GM19468 (cell line): ENCODE measurements at regions not wholly inside any gene's neighbourhood (a gene's known extent, or its start where the extent isn't known, plus 50 kb on each side); places are given as distances from the start of the nearest gene placed in this dataset.

Experiments used
- ATAC-seq: cut with Tn5 transposase; IDR thresholded peaks from one replicate; pipeline ENCODE4 v1.9.1; 2021; ENCODE audit warnings: mild to moderate bottlenecking, moderate library complexity, moderate number of reproducible peaks; ENCODE audit not compliant: unreplicated experiment; ENCODE audit errors: extremely low read depth

DNA sequence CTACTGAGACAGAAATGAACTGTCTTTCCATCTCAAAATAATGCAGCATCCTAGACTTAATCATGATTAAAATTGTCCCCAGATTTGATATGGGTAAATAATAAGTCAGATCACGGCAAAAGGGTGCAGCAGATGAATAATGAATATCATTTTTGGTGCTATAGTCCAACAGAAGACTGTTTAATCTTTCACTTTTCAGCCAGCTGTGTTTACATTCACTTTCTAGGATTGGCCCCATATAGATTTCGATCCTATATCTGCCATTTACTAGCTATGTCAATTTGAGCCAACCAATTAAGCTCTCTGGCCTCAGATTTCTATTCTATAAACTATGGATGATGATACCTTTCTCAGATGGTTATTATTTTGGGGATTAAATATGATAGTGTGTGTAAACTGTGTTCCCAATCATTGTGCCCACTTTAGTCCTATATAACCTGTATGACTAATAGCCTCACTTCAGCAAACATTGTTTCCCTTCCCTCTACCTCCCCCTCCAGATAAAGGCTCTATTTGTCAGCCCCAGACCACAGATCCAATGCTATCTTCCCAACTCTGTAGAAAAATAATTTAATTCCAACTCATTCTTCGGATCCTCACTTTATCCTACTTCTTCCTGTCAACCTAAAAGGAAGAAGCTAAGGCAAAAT, 53.6 kb upstream of the NT5E start:
- ATAC-seq: no peak

- ATAC-seq: no peak
Observed at GRCh38 chr6:85395746-85396145, 54.1 kb upstream of the NT5E start.

- no peak for ATAC-seq
Observed at GRCh38 chr6:85394853-85395538, 54.9 kb upstream of the NT5E start.

DNA sequence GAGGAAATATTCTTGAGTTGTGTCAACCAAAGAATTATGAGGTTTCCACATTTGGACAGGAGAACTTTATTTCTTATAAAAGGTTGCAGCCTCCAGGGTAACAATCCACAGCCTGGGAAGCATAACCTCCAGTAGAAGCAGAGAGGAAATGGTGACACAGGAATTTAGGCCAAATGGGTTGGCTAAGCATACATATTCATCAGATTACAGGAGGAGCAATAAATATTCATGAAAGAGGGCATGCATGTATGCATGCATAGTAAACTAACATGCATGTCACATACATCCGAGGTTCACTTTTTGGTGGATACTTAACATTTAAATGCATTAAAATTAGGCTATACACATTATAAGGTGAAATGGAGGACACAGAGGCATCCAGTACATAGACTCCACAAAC, 55.7 kb upstream of the NT5E start:
- ATAC-seq: no peak

DNA sequence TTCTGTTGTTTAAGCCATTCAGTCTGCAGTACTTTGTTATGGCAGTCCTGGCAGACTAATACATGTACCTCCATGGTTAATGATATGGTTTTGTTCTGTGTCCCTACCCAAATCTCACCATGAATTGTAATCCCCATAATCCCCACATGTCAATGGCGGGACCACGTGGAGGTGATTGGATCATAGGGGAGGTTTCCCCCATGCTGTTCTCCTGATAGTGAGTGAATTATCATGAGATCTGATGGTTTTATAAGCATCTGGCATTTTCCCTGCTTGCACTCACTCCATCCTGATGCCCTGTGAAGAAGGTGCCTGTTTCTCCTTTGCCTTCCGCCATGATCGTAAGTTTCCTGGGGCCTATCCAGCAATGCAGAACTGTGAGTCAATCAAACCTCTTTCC, 57.5 kb upstream of the NT5E start:
- ATAC-seq: no peak

- ATAC-seq: no peak
Observed at GRCh38 chr6:85390775-85391174, 59.1 kb upstream of the NT5E start.

GRCh38 chr6:85390105-85390728, 59.7 kb upstream of the NT5E start:
- ATAC-seq: no peak

DNA sequence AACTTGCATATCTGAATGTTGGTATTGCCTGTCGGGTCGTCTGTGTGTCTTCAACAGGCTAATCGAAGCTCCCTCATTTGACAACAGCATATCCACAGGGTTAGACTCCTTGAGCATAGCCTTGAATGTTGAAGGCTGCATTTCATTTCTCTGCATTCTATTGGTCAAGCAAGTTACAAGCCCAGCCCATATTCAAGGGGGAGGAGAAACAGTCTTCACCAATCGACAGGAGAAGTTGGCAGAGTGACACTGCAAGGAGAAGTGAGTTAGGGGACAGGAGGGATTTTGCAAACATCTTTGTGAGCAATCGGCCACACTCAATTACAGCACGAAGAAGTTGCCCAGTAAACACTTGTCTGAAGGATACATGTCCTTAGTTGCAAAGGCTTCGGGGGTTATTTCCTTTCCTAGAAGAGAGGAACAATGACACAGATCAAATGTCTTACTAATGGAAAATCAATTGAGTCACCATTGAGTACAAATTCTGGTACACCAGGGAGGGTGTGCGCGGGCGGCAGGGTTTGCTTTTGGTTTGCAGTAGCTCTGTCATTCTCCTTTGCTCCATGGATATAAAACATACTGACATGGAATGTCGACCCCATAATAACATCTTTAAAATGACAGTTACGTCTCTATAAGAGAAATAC, 60.6 kb upstream of the NT5E start:
- ATAC-seq: no peak

- ATAC-seq: no peak
Observed at GRCh38 chr6:85388531-85388930, 61.4 kb upstream of the NT5E start.

DNA sequence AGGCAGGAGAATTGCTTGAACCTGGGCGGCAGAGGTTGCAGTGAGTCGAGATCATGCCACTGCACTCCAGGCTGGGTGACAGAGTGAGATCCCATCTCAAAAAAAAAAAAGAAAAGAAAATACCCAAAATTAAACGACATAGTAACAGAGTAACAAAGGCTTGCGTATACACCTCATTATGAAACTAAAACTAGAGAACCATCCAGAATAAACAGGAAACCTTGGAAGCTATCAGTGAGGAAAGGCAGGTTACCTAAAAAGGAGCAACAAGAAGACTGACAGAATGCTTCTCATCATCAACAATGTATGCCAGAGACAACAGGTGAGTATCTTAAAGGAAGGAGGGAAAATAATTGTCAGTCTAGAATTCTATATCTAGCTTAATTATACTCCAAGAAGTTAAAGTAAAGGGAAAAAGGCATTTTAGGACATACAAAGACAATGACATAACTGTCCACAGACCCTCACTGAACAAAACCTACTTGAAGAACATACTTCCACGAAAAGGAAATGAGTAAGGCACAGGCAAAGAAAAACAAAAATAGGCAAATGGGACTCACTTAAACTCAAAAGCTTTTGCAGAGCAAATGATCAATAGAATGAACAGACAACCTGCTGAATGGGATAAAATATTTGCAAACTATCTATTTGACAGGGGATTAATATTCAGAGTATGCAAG, 64.1 kb upstream of the NT5E start:
- ATAC-seq: no peak

- ATAC-seq: no peak
Observed at GRCh38 chr6:85383042-85383441, 66.8 kb upstream of the NT5E start.

GRCh38 chr6:85382541-85382940, 67.3 kb upstream of the NT5E start:
- no peak for ATAC-seq

DNA sequence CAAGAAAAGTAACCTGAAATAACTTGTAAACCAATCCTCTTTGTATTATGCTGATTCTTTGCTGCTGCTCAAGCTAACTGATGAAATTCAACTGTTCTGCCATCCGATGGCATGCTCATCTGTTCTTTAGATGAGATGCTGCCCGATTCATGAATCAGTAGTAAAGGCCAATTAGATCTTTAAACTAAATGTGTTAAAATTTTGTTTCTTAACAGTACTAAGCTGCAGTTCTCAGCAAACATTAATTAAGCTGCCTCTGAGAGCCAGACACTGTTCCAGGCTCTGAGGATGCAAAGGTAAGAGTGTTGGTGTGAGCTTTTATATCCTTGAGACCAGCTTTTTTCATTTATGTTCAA, 77.0 kb upstream of the NT5E start:
- ATAC-seq: no peak

DNA sequence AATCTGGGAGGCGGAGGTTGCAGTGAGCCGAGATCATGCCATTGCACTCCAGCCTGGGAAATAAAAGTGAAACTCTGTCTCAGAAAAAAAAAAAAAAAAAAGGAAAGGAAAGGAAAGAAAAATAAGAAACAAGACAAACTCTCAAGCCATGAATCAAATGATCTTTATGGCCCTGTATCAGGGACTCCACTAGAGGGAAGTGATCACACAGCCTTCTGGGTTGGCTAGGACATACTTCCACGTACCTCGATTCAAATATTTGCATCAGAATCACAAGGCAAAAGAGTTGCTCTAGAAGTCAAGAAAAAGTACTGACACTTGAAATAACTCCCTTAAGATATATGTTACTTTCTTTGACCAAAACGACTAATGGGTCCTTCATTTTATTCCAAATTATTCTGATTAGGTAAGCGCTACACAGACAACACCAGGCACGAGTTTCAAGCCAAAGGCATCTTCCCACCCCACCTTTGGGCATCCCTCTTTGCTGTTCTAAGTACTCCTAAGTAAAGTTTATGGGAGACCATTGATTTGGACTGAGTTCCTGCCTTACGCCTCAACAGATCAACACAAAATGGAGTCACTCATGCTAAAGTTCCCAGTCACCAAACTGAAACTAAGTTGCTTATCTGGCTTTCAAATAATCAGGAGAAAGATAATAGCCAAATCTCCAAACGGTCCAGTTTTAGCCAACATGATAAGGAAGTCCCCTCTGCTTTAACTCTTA, 77.5 kb upstream of the NT5E start:
- ATAC-seq: no peak

DNA sequence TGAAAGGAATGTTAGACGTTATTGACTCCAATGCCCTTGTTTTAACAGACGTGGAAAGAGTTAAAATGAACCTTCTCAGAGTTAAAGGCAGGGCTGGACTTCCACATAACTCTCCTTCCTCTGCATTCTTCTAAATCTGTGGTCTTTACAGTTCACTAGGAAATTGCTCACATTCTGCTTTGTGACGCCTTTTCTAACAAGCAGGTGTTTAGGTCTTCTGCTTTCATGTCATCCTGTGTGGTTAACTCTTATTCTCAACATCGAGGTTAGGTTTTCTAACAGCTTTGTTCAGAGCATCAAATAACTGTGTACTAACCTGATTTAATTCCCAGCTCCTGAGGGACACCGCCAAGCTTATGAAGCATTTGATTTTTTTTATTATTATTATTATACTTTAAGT, 81.3 kb upstream of the NT5E start:
- ATAC-seq: no peak

- no peak for ATAC-seq
Observed at GRCh38 chr6:85364344-85364743, 85.5 kb upstream of the NT5E start.

DNA sequence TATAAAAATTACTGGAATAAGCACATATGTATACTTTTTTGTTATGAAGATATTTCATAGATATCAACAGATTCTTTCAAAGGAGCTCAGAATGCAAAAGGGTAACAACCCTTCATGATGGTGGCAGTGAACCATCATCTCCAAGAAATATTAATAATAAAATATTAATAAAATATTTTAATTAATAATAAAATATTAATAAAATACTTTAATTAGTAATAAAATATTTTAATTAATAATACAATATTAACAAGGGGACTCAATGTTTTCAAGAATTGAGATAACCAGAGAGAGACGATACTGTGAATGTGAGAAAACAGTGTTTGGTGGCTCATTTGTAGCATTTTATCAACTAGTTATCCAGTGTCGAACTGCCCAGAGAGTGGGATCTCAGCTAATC, 86.0 kb upstream of the NT5E start:
- ATAC-seq: no peak

DNA sequence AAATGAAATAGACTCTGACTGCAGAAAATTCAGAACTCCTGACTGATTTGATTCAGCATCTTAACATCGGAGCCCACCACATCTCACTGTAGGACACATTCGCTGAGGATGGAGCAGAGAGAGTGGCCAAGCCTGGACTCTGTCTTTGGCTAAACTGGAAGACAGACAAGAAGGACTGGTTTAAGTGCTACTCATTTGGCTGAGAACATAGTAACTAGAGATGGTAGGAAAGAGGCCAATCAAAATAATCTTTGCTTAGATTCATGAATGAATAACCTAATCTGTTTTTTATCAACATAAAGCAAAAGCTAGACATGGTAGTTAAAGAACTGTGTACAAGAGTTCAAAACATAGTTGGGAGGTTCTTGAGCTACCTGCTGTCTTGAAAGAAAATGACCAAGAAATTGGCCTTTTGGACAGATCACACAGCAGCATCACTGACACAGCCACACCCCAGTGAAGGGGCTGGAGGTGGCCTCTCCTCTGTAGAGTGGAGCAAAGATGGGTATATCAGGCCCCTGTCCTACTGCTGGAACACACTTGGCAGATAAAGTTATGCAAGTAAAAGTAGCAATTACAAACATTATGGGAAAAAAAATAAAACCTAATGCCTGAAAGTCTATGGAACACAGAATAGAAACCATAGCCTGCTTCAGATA, 87.1 kb upstream of the NT5E start:
- no peak for ATAC-seq

GRCh38 chr6:85361643-85362014, 88.3 kb upstream of the NT5E start:
- ATAC-seq: no peak
